Ishikawa (cell line): ENCODE measurements at regions not wholly inside any gene's neighbourhood (a gene's known extent, or its start where the extent isn't known, plus 50 kb on each side); places are given as distances from the start of the nearest gene placed in this dataset.

ENCODE experiments used
- CREB1 ChIP-seq: IDR thresholded peaks from 2 replicates; pipeline ENCODE4 v1.6.1; 2012; ENCODE audit warnings: low read depth
- EGR1 ChIP-seq: IDR thresholded peaks from 2 replicates; pipeline ENCODE4 v1.6.1; 2012
- EP300 ChIP-seq: IDR thresholded peaks from 2 replicates; pipeline ENCODE4 v1.6.1; 2012; ENCODE audit warnings: borderline replicate concordance
- MAX ChIP-seq: IDR thresholded peaks from 2 replicates; pipeline ENCODE4 v1.6.1; 2012
- RAD21 ChIP-seq: IDR thresholded peaks from 2 replicates; pipeline ENCODE4 v1.6.1; 2012; ENCODE audit warnings: low read depth
- TAF1 ChIP-seq: IDR thresholded peaks from 2 replicates; pipeline ENCODE4 v1.6.1; 2012; ENCODE audit warnings: low read depth, mild to moderate bottlenecking
- YY1 ChIP-seq: IDR thresholded peaks from 2 replicates; pipeline ENCODE4 v1.6.1; 2012; ENCODE audit warnings: low read depth
- ZBTB7A ChIP-seq: IDR thresholded peaks from 2 replicates; pipeline ENCODE4 v1.6.1; 2012; ENCODE audit warnings: low read depth
- TF ChIP-seq, protein P1 (sequence below): IDR thresholded peaks from 2 replicates; pipeline ENCODE4 v1.6.1; 2012; ENCODE audit warnings: low read depth, mild to moderate bottlenecking

DNA sequence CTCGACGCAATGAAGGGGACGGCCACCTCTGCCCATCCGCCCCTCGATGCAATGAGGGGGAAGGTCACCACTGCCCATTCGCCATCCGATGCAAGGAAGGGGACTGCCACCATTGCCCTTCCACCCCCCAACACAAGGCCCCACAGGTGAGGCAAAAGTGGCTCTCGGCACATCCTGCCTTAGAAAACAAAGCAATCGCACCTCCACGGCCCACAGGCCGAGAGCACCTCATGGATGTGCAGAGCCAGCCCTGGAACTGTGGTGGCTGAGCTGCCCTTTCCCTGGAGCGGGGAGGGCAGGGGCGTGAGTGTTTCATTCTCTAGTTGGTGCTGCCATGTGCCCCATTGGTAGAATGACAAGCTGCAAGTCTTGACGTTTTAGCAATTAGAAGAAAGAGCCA lies 320.6 kb upstream of the SALL3 start:
- no peak for TF ChIP-seq EGR1
- TF ChIP-seq ZBTB7A, result no peak
- no peak for TF ChIP-seq TAF1
- TF ChIP-seq RAD21, result no peak
- no peak for TF ChIP-seq EP300
- no peak for TF ChIP-seq YY1
- no peak for TF ChIP-seq MAX
- TF ChIP-seq, protein P1, sequence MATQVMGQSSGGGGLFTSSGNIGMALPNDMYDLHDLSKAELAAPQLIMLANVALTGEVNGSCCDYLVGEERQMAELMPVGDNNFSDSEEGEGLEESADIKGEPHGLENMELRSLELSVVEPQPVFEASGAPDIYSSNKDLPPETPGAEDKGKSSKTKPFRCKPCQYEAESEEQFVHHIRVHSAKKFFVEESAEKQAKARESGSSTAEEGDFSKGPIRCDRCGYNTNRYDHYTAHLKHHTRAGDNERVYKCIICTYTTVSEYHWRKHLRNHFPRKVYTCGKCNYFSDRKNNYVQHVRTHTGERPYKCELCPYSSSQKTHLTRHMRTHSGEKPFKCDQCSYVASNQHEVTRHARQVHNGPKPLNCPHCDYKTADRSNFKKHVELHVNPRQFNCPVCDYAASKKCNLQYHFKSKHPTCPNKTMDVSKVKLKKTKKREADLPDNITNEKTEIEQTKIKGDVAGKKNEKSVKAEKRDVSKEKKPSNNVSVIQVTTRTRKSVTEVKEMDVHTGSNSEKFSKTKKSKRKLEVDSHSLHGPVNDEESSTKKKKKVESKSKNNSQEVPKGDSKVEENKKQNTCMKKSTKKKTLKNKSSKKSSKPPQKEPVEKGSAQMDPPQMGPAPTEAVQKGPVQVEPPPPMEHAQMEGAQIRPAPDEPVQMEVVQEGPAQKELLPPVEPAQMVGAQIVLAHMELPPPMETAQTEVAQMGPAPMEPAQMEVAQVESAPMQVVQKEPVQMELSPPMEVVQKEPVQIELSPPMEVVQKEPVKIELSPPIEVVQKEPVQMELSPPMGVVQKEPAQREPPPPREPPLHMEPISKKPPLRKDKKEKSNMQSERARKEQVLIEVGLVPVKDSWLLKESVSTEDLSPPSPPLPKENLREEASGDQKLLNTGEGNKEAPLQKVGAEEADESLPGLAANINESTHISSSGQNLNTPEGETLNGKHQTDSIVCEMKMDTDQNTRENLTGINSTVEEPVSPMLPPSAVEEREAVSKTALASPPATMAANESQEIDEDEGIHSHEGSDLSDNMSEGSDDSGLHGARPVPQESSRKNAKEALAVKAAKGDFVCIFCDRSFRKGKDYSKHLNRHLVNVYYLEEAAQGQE, result no peak
- TF ChIP-seq CREB1, result no peak
